Stimulated activated memory B cell treated with anti-CD40 and anti-IgM and Interleukin-4, amounts not matched to agents 10 μg/mL and 1 μg/mL and 100 μg/mL, for 72 hours (primary cell): ENCODE measurements at regions not wholly inside any gene's neighbourhood (a gene's known extent, or its start where the extent isn't known, plus 50 kb on each side); places are given as distances from the start of the nearest gene placed in this dataset.
"Not testable (repeated sequence)": the region's sequence is repeated elsewhere in the genome, so short reads cannot be mapped to it uniquely, and the experiment has no call there.

Experiments
- ATAC-seq: fragments of 150-1000 bp; cut with Tn5 transposase; 2 replicates; pipeline ENCODE4 v1.10.0; 2021
- H3K27ac Mint-ChIP-seq: one replicate; pipeline ENCODE4 v1.8.0; 2022; ENCODE audit warnings: mild to moderate bottlenecking, mixed read lengths
- H3K27me3 Mint-ChIP-seq: one replicate; pipeline ENCODE4 v1.8.0; 2022; ENCODE audit warnings: mixed read lengths
- H3K36me3 Mint-ChIP-seq: one replicate; pipeline ENCODE4 v1.8.0; 2022; ENCODE audit warnings: mixed read lengths
- H3K4me1 Mint-ChIP-seq: one replicate; pipeline ENCODE4 v1.8.0; 2022; ENCODE audit warnings: mixed read lengths
- H3K4me3 Mint-ChIP-seq: one replicate; pipeline ENCODE4 v1.8.0; 2022; ENCODE audit warnings: mild to moderate bottlenecking, moderate library complexity, mixed read lengths
- H3K9me3 Mint-ChIP-seq: one replicate; pipeline ENCODE4 v1.8.0; 2022; ENCODE audit warnings: mixed read lengths

DNA sequence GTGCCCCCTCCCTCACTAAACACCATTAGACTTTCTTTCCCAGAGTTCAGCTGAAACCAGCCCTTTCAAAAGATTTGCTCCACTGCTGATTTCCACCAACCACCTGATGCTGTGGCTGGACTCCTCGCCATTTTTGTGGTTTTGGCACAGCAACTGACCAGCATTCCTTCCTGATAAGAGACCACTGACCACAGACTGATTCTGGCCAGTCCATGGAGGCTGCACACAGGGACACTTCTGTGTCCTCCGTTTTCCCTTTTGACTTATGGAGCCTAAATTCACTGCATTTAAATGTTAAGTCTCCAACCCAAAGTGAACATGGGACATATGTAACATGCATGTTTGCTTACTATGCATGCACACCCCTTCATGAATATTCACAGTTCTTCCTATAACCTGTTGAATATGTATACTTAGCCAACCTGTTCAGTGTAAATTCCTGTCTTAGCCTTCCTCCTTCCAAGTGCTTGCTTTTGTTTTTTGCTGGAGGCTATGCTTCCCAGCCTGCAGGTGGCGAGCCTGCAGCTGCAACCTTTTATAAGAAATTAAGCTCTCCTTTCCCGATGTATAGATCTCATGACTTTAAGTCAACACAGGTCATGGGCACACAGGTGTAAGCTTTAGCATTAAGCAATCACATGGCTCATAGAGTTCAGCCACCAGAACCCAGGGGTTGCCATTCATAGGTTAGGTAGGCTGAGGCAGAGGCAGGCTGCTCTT lies 78.7 kb downstream of the ACTL7B start:
- Mint-ChIP-seq H3K4me1 (no peaks in the 10 kb centered on the region), H3K9me3 (no peaks in the 10 kb centered on the region), H3K4me3 (no peak overlapping the region), H3K27me3 (peaks cover 42% of the 10 kb centered on the region), H3K27ac (no peak overlapping the region), H3K36me3 (no peaks in the 10 kb centered on the region)
- ATAC-seq = no peak

DNA sequence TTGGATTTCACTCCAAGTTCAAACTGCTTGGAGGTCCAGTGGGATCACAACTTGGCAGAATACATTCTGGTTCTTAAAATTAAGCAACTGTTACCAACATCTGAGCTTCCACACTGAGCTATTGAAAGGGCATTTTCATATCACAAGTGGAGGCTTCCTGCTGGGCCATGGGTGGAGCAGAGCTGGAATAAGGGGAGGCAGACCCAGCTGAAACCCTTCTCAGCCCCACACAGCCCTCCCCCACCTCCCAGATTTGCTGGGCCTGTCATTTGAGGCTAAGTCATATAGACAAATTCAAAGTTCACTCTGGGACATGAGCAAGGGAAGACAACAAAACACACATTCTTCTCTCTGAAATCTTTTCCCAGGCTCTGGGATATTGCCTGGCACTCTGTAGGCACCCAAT lies 79.9 kb downstream of the ACTL7B start:
- H3K4me1 Mint-ChIP-seq = no peaks in the 10 kb centered on the region
- H3K27me3 Mint-ChIP-seq = peaks cover 31% of the 10 kb centered on the region
- no peak for ATAC-seq
- H3K36me3 Mint-ChIP-seq = no peaks in the 10 kb centered on the region
- no peaks in the 10 kb centered on the region for H3K9me3 Mint-ChIP-seq
- no peak overlapping the region for H3K4me3 Mint-ChIP-seq
- H3K27ac Mint-ChIP-seq = no peak overlapping the region

DNA sequence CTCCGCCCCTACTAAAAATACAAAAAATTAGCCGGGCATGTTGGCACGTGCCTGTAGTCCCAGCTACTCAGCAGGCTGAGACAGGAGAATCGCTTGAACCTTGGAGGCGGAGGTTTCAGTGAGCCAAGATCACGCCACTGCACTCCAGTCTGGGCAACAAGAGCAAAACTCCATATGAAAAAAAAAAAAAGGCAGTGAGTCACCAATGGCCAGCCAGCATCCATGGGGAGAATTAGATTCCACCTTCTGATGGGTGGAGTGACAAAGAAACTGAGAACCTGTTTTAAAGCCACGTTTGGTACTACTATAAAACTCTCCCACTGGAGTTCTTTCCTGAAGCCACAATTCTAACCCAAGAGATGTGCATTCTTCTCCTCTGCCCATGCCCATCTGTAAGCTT lies 81.7 kb downstream of the ACTL7B start:
- not testable (repeated sequence) for H3K36me3 Mint-ChIP-seq, H3K4me1 Mint-ChIP-seq, H3K4me3 Mint-ChIP-seq, ATAC-seq, H3K27ac Mint-ChIP-seq, H3K9me3 Mint-ChIP-seq
- H3K27me3 Mint-ChIP-seq = peaks cover 23% of the 10 kb centered on the region

GRCh38 chr9:108772301-108772894 lies 83.4 kb downstream of the ACTL7B start:
- Mint-ChIP-seq H3K27me3 (peaks cover 6% of the 10 kb centered on the region), H3K4me3 (no peak overlapping the region), H3K27ac (no peak overlapping the region), H3K9me3 (peaks cover 3% of the 10 kb centered on the region), H3K4me1 (no peaks in the 10 kb centered on the region), H3K36me3 (no peaks in the 10 kb centered on the region)
- ATAC-seq = no peak

GRCh38 chr9:108768744-108769143 lies 87.0 kb downstream of the ACTL7B start:
- no peaks in the 10 kb centered on the region for H3K4me1 Mint-ChIP-seq
- no peak overlapping the region for H3K27ac Mint-ChIP-seq
- peaks cover 7% of the 10 kb centered on the region for H3K27me3 Mint-ChIP-seq
- peaks cover 3% of the 10 kb centered on the region for H3K9me3 Mint-ChIP-seq
- no peak for ATAC-seq
- no peaks in the 10 kb centered on the region for H3K36me3 Mint-ChIP-seq
- no peak overlapping the region for H3K4me3 Mint-ChIP-seq

DNA sequence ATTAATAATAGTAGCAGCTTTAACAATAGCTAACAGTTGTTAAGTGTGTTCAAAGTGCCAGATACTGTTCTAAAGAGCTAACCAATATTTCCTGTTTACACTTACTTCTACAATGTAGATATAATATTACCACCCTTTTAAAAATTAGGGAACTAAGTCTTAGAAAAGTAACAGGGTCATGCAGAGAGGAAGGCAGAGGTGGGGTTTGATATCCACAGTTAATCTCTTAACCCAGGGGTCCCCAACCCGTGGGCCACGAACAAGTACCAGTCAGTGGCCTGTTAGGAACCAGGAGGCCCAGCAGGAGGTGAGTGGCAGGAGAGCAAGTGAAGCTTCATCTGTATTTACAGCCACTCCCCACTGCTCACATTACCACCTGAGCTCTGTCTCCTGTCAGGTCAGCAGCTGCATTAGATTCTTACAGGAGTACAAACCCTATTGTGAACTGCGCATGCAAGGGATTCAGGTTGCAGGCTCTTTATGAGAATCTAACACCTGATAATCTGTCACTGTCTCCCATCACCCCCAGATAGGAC lies 89.1 kb downstream of the ACTL7B start:
- no peak overlapping the region for H3K4me3 Mint-ChIP-seq
- peaks cover 3% of the 10 kb centered on the region for H3K9me3 Mint-ChIP-seq
- H3K4me1 Mint-ChIP-seq = no peaks in the 10 kb centered on the region
- no peak overlapping the region for H3K27ac Mint-ChIP-seq
- peaks cover 7% of the 10 kb centered on the region for H3K27me3 Mint-ChIP-seq
- H3K36me3 Mint-ChIP-seq = no peaks in the 10 kb centered on the region
- no peak for ATAC-seq

GRCh38 chr9:108765265-108765664 lies 90.5 kb downstream of the ACTL7B start:
- no peak overlapping the region for H3K4me3 Mint-ChIP-seq
- no peaks in the 10 kb centered on the region for H3K36me3 Mint-ChIP-seq
- H3K9me3 Mint-ChIP-seq = peaks cover 3% of the 10 kb centered on the region
- ATAC-seq = no peak
- no peak overlapping the region for H3K27ac Mint-ChIP-seq
- no peaks in the 10 kb centered on the region for H3K4me1 Mint-ChIP-seq
- H3K27me3 Mint-ChIP-seq = peaks cover 7% of the 10 kb centered on the region

- Mint-ChIP-seq H3K9me3 (no peaks in the 10 kb centered on the region), H3K27ac (no peak overlapping the region), H3K36me3 (no peaks in the 10 kb centered on the region), H3K27me3 (peaks cover 16% of the 10 kb centered on the region), H3K4me3 (no peak overlapping the region), H3K4me1 (no peaks in the 10 kb centered on the region)
- no peak for ATAC-seq
Observed at GRCh38 chr9:108762348-108763055, 93.3 kb downstream of the ACTL7B start.

DNA sequence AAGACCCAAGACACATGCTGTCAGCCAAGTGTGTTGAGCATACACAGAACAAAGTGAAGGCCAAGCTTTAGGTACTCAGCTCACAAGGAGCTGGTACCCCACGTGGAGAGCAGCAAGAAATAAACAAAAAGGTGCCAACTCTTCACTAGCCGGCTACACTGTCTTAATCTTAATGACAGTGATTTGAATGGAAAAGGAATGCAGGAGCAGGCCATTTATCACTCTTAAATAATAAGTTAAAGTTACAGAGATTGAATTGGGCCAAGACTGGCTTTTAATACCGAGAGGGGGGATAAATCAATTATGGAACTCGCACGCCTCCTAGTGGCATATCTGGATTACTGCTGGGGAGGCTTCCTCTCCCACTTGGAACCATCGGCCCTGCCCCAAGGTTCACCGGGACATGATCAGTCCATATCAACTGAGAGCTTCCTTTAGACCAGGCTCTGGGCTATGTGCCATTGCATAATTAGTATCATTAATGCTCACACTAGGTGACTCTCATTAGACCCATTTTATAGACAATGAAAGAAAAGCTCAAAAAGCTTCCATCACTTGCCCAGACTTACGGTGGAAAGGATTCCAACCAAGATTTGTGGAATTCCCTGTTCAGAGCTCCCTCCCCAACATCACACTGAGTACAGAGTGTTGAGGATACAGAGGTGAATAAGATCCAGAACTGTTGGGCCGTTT lies 94.0 kb downstream of the ACTL7B start:
- no peaks in the 10 kb centered on the region for H3K4me1 Mint-ChIP-seq
- H3K27ac Mint-ChIP-seq = no peak overlapping the region
- H3K9me3 Mint-ChIP-seq = no peaks in the 10 kb centered on the region
- H3K36me3 Mint-ChIP-seq = no peaks in the 10 kb centered on the region
- H3K4me3 Mint-ChIP-seq = no peak overlapping the region
- H3K27me3 Mint-ChIP-seq = peaks cover 16% of the 10 kb centered on the region
- peak; percentile 44 for ATAC-seq

DNA sequence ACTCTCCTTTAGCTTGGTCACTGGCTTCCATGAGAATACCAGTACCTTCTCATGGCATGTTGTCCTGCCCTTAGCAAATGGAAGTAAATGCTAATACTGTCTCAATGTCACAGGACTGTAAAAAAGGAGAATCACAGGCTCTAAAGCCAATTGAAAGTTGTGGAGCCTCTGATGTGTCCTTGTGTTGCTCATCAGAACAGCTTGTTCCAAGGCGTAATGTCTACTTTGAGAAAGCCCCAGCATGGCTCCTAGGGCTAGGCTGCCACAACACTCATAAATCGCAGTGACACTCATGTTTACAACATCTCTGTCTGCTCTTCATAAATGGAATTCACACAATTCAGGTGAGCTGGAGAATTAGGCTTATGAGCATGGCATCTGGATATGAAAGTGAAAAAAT lies 94.9 kb downstream of the ACTL7B start:
- H3K4me1 Mint-ChIP-seq = no peaks in the 10 kb centered on the region
- no peaks in the 10 kb centered on the region for H3K36me3 Mint-ChIP-seq
- no peak overlapping the region for H3K4me3 Mint-ChIP-seq
- H3K27ac Mint-ChIP-seq = no peak overlapping the region
- H3K27me3 Mint-ChIP-seq = peaks cover 16% of the 10 kb centered on the region
- no peaks in the 10 kb centered on the region for H3K9me3 Mint-ChIP-seq
- ATAC-seq = no peak

DNA sequence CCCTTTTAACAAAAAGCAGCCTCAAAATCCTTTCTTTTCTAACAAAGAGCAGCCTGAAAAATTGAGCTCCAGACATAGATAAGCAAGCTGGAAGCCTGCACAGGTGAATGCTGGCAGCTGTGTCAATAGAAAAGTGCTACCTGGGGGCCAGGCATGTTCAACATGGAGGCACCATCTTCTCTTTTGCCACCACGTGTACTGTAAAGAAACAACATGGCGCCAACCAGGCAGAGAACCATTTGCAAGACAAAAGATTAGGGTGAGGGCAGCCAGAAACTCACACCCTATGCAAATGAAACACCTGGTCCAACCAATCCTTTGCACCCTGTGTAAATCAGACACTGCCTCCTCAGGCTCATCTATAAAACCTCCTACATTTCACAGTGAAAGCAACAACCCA lies 96.0 kb downstream of the ACTL7B start:
- no peak for ATAC-seq
- H3K4me1 Mint-ChIP-seq = no peaks in the 10 kb centered on the region
- no peaks in the 10 kb centered on the region for H3K36me3 Mint-ChIP-seq
- no peak overlapping the region for H3K27ac Mint-ChIP-seq
- no peak overlapping the region for H3K4me3 Mint-ChIP-seq
- H3K27me3 Mint-ChIP-seq = peaks cover 9% of the 10 kb centered on the region
- H3K9me3 Mint-ChIP-seq = no peaks in the 10 kb centered on the region

GRCh38 chr9:108759399-108759798 lies 96.4 kb downstream of the ACTL7B start:
- no peak for ATAC-seq
- no peak overlapping the region for H3K27ac Mint-ChIP-seq
- H3K27me3 Mint-ChIP-seq = peaks cover 9% of the 10 kb centered on the region
- H3K9me3 Mint-ChIP-seq = no peaks in the 10 kb centered on the region
- no peaks in the 10 kb centered on the region for H3K36me3 Mint-ChIP-seq
- no peak overlapping the region for H3K4me3 Mint-ChIP-seq
- H3K4me1 Mint-ChIP-seq = no peaks in the 10 kb centered on the region

- Mint-ChIP-seq H3K27me3 (peaks cover 20% of the 10 kb centered on the region), H3K4me1 (no peaks in the 10 kb centered on the region), H3K4me3 (no peak overlapping the region), H3K36me3 (no peaks in the 10 kb centered on the region), H3K9me3 (peaks cover 9% of the 10 kb centered on the region), H3K27ac (no peak overlapping the region)
- no peak for ATAC-seq
Observed at GRCh38 chr9:108756746-108757490, 98.9 kb downstream of the ACTL7B start.

GRCh38 chr9:108755979-108756378 lies 99.8 kb downstream of the ACTL7B start:
- H3K4me3 Mint-ChIP-seq = no peak overlapping the region
- no peak overlapping the region for H3K27ac Mint-ChIP-seq
- no peak for ATAC-seq
- no peaks in the 10 kb centered on the region for H3K4me1 Mint-ChIP-seq
- peaks cover 20% of the 10 kb centered on the region for H3K27me3 Mint-ChIP-seq
- no peaks in the 10 kb centered on the region for H3K36me3 Mint-ChIP-seq
- peaks cover 9% of the 10 kb centered on the region for H3K9me3 Mint-ChIP-seq

DNA sequence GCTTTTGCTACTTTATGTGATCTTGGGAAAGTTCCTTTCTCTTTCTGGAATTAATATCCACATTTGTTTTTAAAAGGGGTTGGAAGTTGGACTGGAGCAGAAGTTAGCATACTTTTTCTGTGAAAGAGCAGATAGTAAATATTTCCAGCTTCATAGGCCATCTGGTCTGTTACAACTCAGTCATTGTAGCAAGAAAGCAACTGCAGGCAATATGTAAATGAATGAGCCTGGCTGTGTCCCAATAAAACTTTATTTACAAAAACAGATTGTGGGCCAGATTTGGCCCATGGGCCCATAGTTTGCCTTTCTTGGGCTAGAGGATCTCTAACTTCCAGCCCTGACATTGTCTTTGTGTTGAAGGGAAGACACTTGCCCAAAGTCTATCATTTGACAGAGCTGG lies 104.4 kb downstream of the ACTL7B start:
- peaks cover 12% of the 10 kb centered on the region for H3K27me3 Mint-ChIP-seq
- no peak overlapping the region for H3K4me3 Mint-ChIP-seq
- no peaks in the 10 kb centered on the region for H3K36me3 Mint-ChIP-seq
- no peak for ATAC-seq
- peaks cover 9% of the 10 kb centered on the region for H3K9me3 Mint-ChIP-seq
- H3K4me1 Mint-ChIP-seq = no peaks in the 10 kb centered on the region
- H3K27ac Mint-ChIP-seq = no peak overlapping the region
